ENCODE measurements at regions not wholly inside any gene's neighbourhood (a gene's known extent, or its start where the extent isn't known, plus 50 kb on each side); places are given as distances from the start of the nearest gene placed in this dataset.

DNA sequence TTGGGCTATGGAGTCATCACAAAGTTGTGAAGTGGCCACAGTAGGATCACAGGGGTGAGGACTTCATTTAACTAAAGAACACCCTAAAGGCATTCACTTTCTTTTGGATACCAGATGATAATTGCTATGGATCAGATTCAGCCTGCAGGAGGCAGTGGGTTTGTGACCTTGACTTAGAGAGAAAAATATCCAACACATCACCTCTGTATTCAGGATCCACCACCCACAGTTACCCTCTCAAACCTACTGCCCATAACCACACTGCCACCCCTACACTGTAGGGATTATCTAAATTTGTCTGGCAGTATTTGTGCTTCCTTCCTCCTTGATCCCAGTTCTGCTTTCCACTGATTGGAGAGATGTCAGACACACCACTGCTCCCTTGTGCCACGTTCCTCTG lies 269.4 kb downstream of the MYCN start:
- no peak overlapping the region for H3K27ac ChIP-seq (ENCODE audit: low read depth in 1 of 2, low read length in 1 of 2)
- 25 to 41% methylated on average over 1 of the region's 1 CpG for WGBS, 2 donors
- H3K27me3 ChIP-seq (ENCODE audit: control insufficient read depth in 3 of 3, insufficient read depth in 3 of 3, low read length in 2 of 3) = no peaks in the 10 kb centered on the region
- TF ChIP-seq, protein P1, sequence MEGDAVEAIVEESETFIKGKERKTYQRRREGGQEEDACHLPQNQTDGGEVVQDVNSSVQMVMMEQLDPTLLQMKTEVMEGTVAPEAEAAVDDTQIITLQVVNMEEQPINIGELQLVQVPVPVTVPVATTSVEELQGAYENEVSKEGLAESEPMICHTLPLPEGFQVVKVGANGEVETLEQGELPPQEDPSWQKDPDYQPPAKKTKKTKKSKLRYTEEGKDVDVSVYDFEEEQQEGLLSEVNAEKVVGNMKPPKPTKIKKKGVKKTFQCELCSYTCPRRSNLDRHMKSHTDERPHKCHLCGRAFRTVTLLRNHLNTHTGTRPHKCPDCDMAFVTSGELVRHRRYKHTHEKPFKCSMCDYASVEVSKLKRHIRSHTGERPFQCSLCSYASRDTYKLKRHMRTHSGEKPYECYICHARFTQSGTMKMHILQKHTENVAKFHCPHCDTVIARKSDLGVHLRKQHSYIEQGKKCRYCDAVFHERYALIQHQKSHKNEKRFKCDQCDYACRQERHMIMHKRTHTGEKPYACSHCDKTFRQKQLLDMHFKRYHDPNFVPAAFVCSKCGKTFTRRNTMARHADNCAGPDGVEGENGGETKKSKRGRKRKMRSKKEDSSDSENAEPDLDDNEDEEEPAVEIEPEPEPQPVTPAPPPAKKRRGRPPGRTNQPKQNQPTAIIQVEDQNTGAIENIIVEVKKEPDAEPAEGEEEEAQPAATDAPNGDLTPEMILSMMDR (IDR thresholded peaks at IDR 0.05; ENCODE audit: control extremely low read depth, extremely low read depth) = no peak
- ATAC-seq (ENCODE audit: insufficient read depth, low FRiP score) (no peak), DNase-seq (no peak)
- no peaks in the 10 kb centered on the region for H3K36me3 ChIP-seq (ENCODE audit: control insufficient read depth in 4 of 4, insufficient read depth in 4 of 4, low read length in 4 of 4)
- H3K9me3 ChIP-seq (ENCODE audit: control insufficient read depth in 4 of 4, insufficient read depth in 3 of 4, low read length in 3 of 4) = peaks cover 0 to 4% (median 0%) of the 10 kb centered on the region in 4 donors
- H3K4me3 ChIP-seq = no peak overlapping the region
- no peak overlapping the region for H3K9ac ChIP-seq (ENCODE audit: insufficient read depth in 1 of 2, low read length in 2 of 2)
- H3K4me1 ChIP-seq (ENCODE audit: control insufficient read depth in 5 of 5, insufficient read depth in 5 of 5, low read length in 5 of 5) = no peaks in the 10 kb centered on the region

DNA sequence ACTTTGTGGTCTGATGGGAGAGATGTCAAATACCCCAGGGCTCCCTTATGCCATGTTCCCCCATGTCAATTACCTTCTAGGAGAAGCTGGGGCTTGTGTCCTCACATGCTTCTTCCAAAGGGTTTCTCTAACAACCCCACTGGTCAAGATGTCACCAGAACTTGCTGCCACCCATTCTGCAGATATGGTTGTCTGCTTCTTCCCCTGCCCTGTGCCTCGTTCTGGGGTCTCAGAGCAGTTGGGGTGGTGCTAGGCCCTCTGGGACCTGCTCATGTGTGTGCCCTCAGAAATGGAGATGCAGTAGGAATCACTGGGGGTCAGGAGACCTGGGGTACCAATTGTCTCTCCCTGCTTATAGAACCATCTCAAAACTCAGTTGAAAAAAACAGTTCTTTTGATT lies 268.6 kb downstream of the MYCN start:
- TF ChIP-seq, protein P1 (IDR thresholded peaks at IDR 0.05; ENCODE audit: control extremely low read depth, extremely low read depth) = no peak
- Histone ChIP-seq H3K4me3 (no peak overlapping the region), H3K27ac (ENCODE audit: low read depth in 1 of 2, low read length in 1 of 2) (no peak overlapping the region), H3K27me3 (ENCODE audit: control insufficient read depth in 3 of 3, insufficient read depth in 3 of 3, low read length in 2 of 3) (no peaks in the 10 kb centered on the region), H3K4me1 (ENCODE audit: control insufficient read depth in 5 of 5, insufficient read depth in 5 of 5, low read length in 5 of 5) (no peaks in the 10 kb centered on the region), H3K9me3 (ENCODE audit: control insufficient read depth in 4 of 4, insufficient read depth in 3 of 4, low read length in 3 of 4) (peaks cover 0 to 4% (median 0%) of the 10 kb centered on the region in 4 donors), H3K36me3 (ENCODE audit: control insufficient read depth in 4 of 4, insufficient read depth in 4 of 4, low read length in 4 of 4) (no peaks in the 10 kb centered on the region), H3K9ac (ENCODE audit: insufficient read depth in 1 of 2, low read length in 2 of 2) (no peak overlapping the region)
- DNase-seq (no peak), ATAC-seq (ENCODE audit: insufficient read depth, low FRiP score) (no peak)
- 76 to 83% methylated on average over 1 of the region's 1 CpG for WGBS, 2 donors

DNA sequence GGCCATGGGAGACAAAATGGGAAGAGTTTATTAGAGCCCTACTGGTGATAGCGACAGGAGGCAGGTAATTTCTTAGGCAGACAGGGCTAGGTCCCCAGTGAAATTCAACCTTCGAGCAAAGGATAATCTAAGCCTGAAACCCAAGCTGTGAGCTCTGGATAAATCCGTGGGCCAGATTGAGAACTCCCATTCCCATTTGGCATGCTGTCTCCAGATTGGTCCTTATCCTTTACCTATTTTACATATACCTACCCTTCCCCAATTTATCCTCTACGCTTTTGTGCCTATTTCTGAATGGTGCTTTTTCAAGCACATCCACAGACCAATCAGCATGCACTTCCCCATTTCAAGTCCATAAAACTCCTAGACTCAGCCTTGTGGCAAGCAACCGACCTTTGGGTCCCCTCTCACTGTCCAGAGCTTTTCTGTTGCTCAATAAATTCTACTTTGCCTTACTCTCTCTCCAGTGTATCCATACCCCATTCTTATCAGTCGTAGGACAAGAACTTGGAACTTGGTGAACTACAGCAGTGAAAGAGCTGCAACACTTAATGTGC lies 268.0 kb downstream of the MYCN start:
- Histone ChIP-seq H3K9ac (ENCODE audit: insufficient read depth in 1 of 2, low read length in 2 of 2) (no peak overlapping the region), H3K36me3 (ENCODE audit: control insufficient read depth in 4 of 4, insufficient read depth in 4 of 4, low read length in 4 of 4) (no peaks in the 10 kb centered on the region), H3K4me3 (no peak overlapping the region), H3K4me1 (ENCODE audit: control insufficient read depth in 5 of 5, insufficient read depth in 5 of 5, low read length in 5 of 5) (no peaks in the 10 kb centered on the region), H3K27ac (ENCODE audit: low read depth in 1 of 2, low read length in 1 of 2) (no peak overlapping the region), H3K27me3 (ENCODE audit: control insufficient read depth in 3 of 3, insufficient read depth in 3 of 3, low read length in 2 of 3) (no peaks in the 10 kb centered on the region), H3K9me3 (ENCODE audit: control insufficient read depth in 4 of 4, insufficient read depth in 3 of 4, low read length in 3 of 4) (peaks cover 0 to 4% (median 0%) of the 10 kb centered on the region in 4 donors)
- 78 to 92% methylated on average over 6 of the region's 6 CpGs for WGBS, 2 donors
- no peak for ATAC-seq (ENCODE audit: insufficient read depth, low FRiP score)
- DNase-seq = no peak
- TF ChIP-seq, protein P1 (IDR thresholded peaks at IDR 0.05; ENCODE audit: control extremely low read depth, extremely low read depth) = no peak

DNA sequence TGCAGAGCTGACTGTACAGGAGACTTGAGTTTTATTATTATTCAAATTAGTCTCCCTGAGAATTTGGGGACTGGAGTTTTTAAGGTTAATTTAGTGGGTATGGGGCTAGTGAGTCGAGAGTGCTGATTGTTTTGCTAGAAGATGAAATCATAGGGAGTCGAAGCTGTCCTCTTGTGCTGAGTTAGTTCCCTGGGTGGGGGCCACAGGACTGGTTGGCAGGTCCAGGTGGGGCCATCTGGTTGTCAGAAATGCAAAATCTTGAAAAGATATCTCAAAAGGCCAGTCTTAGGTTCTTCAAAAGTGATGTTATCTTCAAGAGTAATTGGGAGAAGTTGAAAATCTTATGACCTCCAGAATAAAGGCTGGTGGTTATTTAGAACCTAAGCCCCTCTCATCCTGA lies 267.3 kb downstream of the MYCN start:
- TF ChIP-seq, protein P1 (IDR thresholded peaks at IDR 0.05; ENCODE audit: control extremely low read depth, extremely low read depth) = no peak
- DNase-seq (no peak), ATAC-seq (ENCODE audit: insufficient read depth, low FRiP score) (no peak)
- Histone ChIP-seq H3K9me3 (ENCODE audit: control insufficient read depth in 4 of 4, insufficient read depth in 3 of 4, low read length in 3 of 4) (peaks cover 0 to 4% (median 0%) of the 10 kb centered on the region in 4 donors), H3K36me3 (ENCODE audit: control insufficient read depth in 4 of 4, insufficient read depth in 4 of 4, low read length in 4 of 4) (no peaks in the 10 kb centered on the region), H3K9ac (ENCODE audit: insufficient read depth in 1 of 2, low read length in 2 of 2) (no peak overlapping the region), H3K27me3 (ENCODE audit: control insufficient read depth in 3 of 3, insufficient read depth in 3 of 3, low read length in 2 of 3) (no peaks in the 10 kb centered on the region), H3K4me1 (ENCODE audit: control insufficient read depth in 5 of 5, insufficient read depth in 5 of 5, low read length in 5 of 5) (no peaks in the 10 kb centered on the region), H3K27ac (ENCODE audit: low read depth in 1 of 2, low read length in 1 of 2) (no peak overlapping the region), H3K4me3 (no peak overlapping the region)
- WGBS, 2 donors = 81 to 89% methylated on average over 2 of the region's 2 CpGs
